GM23338 (cell line): ENCODE measurements at regions not wholly inside any gene's neighbourhood (a gene's known extent, or its start where the extent isn't known, plus 50 kb on each side); places are given as distances from the start of the nearest gene placed in this dataset.

Experiments
- CREB1 ChIP-seq: fragments of 250-450 bp; sonication (Bioruptor Pico); IDR thresholded peaks from 2 replicates; pipeline ENCODE4 v1.5.0; 2020; ENCODE audit warnings: low read depth, mild to moderate bottlenecking, moderate library complexity
- CTCF ChIP-seq, 2 experiments: fragments of 200-600 bp in 1 of 2; sonication (generic) in 1 of 2; conservative IDR thresholded peaks; 2 replicates each; pipeline versions ENCODE4 v1.5.1 to v1.6.1; 2016 to 2017; ENCODE audit warnings: antibody characterized with exemption in 2 of 2, low read depth in 2 of 2, mild to moderate bottlenecking in 2 of 2, moderate library complexity in 1 of 2
- ETS1 ChIP-seq: IDR thresholded peaks from 2 replicates; pipeline ENCODE4 v1.6.1; 2016; ENCODE audit warnings: antibody characterized with exemption
- EZH2 ChIP-seq: fragments of 200-600 bp; sonication (generic); IDR thresholded peaks from one replicate; pipeline ENCODE4 v1.8.0; 2017; ENCODE audit warnings: antibody characterized with exemption, mild to moderate bottlenecking, low read depth; ENCODE audit not compliant: unreplicated experiment
- EZH2phosphoT487 ChIP-seq: fragments of 200-600 bp; sonication (generic); IDR thresholded peaks from one replicate; pipeline ENCODE4 v1.8.1; 2018; ENCODE audit warnings: antibody characterized with exemption; ENCODE audit not compliant: unreplicated experiment
- JUNB ChIP-seq: IDR thresholded peaks from one replicate; pipeline ENCODE4 v1.6.1; 2016; ENCODE audit warnings: antibody characterized with exemption; ENCODE audit not compliant: unreplicated experiment
- POLR2AphosphoS5 ChIP-seq: IDR thresholded peaks from 2 replicates; pipeline ENCODE4 v1.6.1; 2016; ENCODE audit warnings: antibody characterized with exemption, low read depth
- REST ChIP-seq: IDR thresholded peaks from one replicate; pipeline ENCODE4 v1.6.1; 2018; ENCODE audit warnings: antibody characterized with exemption; ENCODE audit not compliant: unreplicated experiment
- ZNF114 ChIP-seq: fragments of 250-450 bp; sonication (Bioruptor Pico); IDR thresholded peaks from 2 replicates; pipeline ENCODE4 v1.5.0; 2020; ENCODE audit warnings: mild to moderate bottlenecking, moderate library complexity

GRCh38 chrX:13131396-13132137, 87.1 kb upstream of the FAM9C start:
- TF ChIP-seq POLR2AphosphoS5 (no peak), CTCF (conservative IDR thresholded peaks at IDR 0.05; ENCODE audit: low read depth in 2 of 2) (no peak), ZNF114 (CRISPR knock-in tag) (no peak), REST (no peak), EZH2 (no peak), EZH2phosphoT487 (no peak), JUNB (no peak), CREB1 (no peak), ETS1 (no peak)
